HG03103 (cell line): ENCODE measurements at regions not wholly inside any gene's neighbourhood (a gene's known extent, or its start where the extent isn't known, plus 50 kb on each side); places are given as distances from the start of the nearest gene placed in this dataset.
A peak's percentile ranks its signal among the peaks of the same experiment; 100 is the strongest.

Experiments
- ATAC-seq: cut with Tn5 transposase; IDR thresholded peaks from one replicate; pipeline ENCODE4 v1.9.1; 2021; ENCODE audit warnings: low read depth; ENCODE audit not compliant: unreplicated experiment

DNA sequence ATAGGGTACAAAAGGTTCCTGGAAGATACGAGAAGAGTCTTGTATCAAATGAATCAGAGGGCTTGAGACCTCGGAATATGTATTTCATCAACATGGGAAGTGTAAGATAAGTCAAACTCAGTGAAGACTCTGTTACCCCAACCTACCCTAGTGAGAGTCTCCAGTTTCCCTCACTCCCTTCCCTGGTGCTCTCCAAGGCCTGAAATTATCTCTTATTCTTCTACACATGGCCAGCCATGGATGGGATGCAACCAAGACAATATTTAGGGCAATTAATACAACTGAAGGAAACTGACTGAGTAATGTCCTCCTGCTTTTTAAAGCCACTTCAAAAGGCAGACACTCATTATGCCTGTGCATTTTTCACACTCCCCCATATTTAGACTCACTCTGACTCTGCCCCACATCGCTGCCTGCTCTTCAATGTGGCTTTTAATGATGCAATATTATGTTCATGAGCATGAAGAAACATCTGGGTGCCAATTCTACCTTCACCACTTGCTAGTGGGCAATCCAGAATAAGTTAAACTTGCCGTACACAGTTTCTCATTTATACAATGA is 137.1 kb upstream of the THBS1 start:
- ATAC-seq, result no peak

GRCh38 chr15:39444735-39445470 is 136.0 kb upstream of the THBS1 start:
- no peak for ATAC-seq

GRCh38 chr15:39445931-39446330 is 134.9 kb upstream of the THBS1 start:
- ATAC-seq, result no peak

DNA sequence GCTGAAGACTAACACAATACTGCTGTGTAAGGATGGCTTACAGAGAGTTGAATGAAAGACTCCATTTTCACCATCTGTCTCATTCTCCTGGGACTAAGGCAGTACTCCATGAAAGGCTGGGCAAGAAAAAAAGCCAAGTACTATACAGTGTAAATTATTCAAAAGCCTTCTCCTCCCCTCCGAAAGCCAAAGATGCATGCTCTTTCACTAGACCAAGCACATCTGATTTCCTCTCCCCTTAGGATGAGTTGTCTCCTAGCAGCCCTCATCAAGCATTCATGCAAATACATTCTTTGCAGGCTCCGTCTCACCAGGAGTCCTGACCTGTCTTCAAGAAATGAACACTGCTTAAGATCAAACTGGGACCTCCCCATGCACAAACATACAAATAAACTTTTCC is 133.5 kb upstream of the THBS1 start:
- no peak for ATAC-seq

DNA sequence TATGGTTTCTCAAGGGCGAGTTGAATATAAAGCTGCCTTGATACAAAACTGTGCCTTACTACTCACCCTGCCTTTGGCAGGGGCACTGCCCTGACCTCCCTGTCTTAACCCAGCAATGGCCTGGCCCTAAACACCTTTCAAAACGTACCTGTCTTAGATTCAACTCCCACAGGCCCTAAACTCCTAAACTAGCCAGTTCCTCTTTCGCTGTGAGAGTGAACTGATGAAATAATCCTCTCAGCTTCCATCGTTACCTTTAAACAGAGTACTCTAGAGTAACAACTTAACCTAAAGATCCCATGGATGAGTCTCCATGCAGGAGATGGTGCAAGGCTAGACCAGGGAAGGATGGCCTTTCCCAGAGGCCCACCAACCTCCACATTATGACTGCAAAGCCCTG is 133.0 kb upstream of the THBS1 start:
- no peak for ATAC-seq

DNA sequence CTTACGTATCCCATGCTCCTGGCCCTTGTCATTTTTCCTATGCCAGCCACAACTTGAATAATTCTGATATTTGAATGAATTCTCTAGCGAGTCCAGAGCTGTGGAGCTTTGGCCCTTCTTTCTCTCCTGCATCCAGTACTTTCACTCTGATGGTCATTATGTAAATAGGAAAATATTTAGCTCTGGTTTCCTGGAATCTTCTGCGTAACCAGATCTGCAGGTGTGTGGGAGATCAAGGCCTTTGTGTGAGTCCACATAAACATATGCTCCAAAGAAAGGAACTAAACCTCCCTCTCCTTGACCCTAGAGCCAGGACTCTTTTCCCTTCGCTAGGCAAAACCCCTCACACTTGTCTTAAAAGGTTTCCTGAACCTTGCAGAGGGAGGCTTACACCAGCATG is 132.5 kb upstream of the THBS1 start:
- ATAC-seq, result no peak

DNA sequence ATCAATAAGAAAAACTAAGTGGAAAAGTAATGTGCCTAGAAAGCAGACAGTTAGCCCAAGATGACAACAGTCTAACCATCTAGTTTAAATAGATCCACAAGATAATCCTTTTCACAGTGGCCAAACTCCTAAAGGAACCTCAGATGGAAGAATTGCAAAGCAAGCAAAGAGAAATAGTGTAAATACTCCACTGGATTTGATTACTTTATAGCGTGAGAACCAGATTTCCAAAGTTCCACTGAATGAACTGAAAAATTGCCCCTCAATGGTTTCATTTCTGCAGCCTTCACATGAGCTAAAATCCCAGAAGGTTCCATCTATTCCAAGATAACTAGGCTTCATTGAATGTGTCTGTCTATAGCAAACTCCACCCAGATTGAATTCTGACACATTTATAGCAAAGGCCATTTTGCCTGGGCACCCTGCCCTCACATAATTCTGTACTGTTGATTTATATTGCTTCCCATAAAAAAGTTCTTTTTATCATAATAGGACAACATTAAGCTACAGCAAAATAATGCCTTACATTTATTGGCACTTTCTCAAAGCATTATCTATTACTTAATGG is 129.7 kb upstream of the THBS1 start:
- ATAC-seq, result no peak

- ATAC-seq, result no peak
Observed at GRCh38 chr15:39451871-39452270, 129.0 kb upstream of the THBS1 start.

- peak; percentile 91 for ATAC-seq
Observed at GRCh38 chr15:39453620-39454019, 127.3 kb upstream of the THBS1 start.

DNA sequence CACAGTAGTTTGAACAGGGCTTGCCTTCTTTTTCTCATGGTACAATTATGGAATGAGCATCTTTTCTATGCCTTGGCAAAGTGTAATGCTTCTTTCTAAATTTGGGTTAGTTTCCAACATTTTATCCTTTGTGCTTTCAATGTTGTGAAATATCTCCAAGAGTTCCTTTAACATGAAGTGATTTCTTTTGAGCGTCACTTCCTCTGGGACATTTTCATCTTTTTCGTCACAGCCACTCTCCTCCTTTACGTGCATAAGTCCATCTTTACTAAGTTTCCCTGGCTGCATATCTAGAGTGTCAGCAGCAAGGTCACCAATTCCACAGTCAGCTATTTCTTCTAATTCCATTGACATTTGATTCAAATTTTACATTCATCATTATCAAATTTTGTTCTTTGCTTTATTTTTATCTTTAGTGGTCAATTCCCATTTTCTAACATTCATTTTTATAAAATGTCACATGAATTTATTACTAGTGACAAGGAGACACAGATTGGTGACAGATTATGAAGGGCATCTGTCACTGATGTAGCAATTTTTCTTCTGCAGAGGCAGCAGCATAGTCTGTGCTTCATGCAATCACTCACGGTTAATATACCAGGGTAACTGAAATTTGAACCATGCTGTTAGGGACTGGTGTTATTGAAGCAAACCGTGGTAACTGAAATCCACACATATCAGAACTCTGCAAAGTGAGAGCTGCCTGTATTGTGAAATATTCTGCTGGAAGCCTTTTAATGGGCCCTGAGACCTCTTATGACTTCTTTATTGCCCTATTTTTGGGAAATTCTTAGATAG is 126.5 kb upstream of the THBS1 start:
- ATAC-seq, result no peak

DNA sequence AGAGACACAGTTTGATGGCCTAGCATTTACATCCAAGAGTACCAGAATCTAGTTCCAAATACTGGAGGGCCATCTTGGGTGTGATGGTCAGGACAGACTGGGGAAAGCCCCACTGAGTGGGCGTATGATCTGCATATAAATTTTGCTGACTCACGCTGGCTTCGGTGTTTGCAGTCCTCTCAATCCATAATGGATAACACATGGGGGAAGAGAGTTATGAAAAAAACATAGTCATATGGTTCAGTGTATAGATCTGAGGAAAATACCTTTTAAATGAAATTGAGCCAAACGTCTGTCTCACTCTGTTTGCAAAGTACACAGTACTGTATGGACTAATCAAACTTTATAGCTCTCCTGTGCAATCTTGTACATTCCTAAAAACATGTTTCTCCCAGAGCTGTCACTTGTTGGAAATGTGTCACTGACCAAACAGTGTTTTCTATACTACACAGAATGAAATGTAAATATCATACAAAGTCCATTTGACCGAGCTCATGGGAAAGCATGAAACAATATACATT is 125.3 kb upstream of the THBS1 start:
- ATAC-seq, result no peak

GRCh38 chr15:39456159-39456558 is 124.7 kb upstream of the THBS1 start:
- ATAC-seq, result no peak

DNA sequence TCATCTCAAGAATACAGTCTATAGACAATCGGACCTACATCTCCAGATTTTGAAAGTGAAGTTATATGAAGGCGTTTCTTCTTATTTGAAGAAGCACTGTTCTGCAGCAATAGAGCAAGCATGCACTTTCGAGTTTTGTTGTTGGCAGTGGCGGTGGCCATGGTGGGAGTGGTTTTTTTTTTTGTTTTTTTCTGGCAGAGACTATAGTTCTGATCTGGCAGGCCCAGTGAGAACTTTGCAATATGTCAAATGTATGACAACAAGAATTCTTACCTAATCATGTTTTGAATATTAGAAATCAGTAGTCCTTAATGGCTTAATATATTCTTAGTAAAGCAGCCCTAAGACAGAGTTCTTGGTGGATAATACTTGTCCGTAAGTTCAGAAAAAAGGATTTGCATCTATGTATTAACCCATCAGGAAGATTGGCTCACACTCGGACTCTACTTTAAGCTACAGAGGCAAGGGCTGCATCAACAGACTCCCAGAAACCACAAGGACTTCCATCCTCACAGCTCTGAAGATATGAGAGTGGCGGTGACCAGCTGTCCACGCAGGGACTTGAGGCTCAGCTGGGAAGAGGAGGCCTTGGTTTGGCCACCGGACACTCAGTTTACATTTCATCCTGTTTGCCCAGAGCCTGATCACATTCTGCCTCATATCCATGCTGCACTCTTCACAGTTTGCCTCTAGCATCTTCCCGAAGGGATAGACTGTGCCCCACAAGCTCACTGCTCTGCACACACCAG is 124.1 kb upstream of the THBS1 start:
- ATAC-seq, result no peak

- no peak for ATAC-seq
Observed at GRCh38 chr15:39458131-39458530, 122.7 kb upstream of the THBS1 start.

GRCh38 chr15:39459548-39459947 is 121.3 kb upstream of the THBS1 start:
- no peak for ATAC-seq

DNA sequence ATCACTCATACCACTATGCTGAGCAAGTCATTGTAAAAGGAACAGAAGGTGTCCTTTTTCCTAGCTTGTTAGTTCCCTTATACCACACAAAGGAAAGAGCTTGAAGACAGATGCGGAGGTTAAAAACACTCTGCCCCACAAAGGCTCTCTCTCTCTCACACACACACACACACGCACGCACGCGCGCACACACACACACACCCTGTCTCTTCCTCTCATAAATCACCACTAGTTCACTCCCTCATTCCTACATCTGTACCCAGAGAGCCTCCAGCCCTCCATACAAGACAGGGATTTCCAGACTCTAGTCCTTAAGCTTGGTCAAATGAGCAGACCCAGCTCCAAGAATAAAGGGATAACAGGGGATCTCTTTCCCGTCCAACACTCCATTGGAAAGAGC is 120.1 kb upstream of the THBS1 start:
- ATAC-seq, result no peak

DNA sequence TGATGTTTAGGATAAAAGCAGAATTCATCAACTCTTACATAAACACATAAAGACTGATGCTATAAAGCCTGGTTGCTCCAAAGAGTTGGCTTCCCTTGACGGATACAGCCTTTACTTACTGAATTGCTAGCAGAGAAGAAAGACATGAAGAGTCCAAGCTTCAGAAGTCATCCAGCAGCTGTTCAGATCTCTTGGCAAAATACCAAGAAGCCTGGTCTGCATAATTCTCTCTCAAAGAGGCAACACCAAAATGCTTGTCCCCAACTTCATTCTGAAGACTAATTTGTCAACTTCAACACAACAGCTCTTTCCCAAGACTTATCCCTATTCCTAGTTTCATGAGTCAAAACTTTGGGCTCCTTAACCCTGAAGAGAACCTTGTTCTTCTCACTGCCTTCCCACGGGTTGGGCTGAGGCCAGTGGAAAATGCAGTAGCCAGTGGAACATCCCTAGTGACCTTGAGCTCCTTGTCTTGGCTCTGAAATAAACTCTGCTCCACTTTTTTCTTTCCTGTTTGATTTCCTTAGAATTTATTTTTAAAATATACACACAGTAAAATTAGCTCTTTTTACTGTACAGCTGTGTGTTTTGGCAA is 119.2 kb upstream of the THBS1 start:
- no peak for ATAC-seq

DNA sequence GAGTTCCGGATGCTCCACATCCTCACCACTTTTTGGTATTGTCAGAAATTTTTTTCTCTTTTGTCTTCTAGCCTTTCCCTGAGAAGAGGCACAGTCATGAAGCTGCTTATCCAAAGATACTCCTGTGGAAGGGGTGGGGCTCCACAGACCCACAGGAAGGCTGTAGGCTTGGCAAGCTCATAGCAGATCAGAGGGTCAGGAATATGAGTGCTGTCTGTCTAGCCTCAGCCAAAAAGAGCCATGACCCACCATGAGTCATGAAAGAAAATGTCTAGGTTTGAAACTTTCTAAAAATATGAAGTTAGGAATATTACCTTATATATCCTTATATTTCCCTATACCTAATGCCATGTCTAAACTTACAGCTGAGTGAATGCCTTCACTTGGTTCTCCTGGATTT is 118.2 kb upstream of the THBS1 start:
- ATAC-seq, result no peak

DNA sequence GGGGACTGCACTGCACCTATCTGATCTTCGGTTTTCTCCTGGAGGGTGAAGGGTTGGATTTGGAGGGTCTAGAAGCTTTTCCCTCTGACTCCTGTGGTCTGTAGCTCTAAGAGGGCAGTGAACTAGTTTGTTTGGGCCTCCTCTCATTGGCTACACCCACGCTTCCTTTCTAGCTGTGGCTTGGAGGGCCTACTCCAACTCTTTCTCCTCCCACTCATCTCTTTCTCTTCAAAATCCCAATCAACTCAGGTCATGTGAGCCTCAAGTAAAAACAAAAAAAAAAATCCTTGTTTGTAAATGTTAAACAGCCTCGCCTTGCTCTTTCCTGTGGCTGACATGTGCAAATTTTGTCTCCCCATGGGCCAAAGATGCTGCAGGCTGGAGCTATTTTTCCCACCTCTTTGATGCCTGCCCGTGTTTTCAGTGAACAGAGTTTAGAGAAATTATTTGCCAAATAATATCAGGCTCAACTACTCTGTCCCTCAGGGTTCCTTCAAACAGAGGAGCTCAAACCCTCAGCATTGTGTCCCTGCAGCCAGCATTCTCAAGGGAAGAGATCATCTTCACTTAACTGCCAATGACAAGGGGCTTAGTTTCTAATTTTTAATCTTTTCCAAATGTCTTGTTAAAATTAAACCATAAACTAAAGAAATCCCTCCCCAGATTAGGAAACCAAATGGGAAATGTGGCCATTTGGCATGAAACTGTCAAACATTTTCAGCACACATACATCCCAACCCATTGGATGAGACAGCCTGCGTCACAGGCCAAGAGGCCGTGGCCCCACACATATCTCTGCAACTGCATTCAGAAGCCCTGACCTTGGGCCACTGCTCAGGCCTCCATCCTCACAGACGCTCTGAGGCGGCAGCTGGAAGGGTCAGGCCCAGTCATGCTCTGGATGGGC is 114.8 kb upstream of the THBS1 start:
- ATAC-seq, result no peak
